SK-N-MC (cell line): ENCODE measurements at regions not wholly inside any gene's neighbourhood (a gene's known extent, or its start where the extent isn't known, plus 50 kb on each side); places are given as distances from the start of the nearest gene placed in this dataset.

ENCODE experiments used
- DNase-seq: peaks from one replicate; pipeline ENCODE4 v3.0.0-alpha.2; 2011; ENCODE audit warnings: low read depth, low spot score
- H3K27ac ChIP-seq: fragments of 200-600 bp; sonication (generic); 2 replicates; pipeline ENCODE4 v1.5.1; 2016; ENCODE audit warnings: mixed run types
- H3K36me3 ChIP-seq: fragments of 200-600 bp; sonication (generic); 2 replicates; pipeline ENCODE4 v1.6.1; 2017; ENCODE audit warnings: antibody characterized with exemption, low read length, mixed read lengths; ENCODE audit not compliant: insufficient read depth
- H3K4me3 ChIP-seq: fragments of 200-600 bp; sonication (generic); 2 replicates; pipeline ENCODE4 v1.5.1; 2016
- H3K9ac ChIP-seq: fragments of 200-600 bp; sonication (generic); 2 replicates; pipeline ENCODE4 v1.8.0; 2017; ENCODE audit warnings: mixed run types, mixed read lengths; ENCODE audit not compliant: insufficient read length
- H3K9me3 ChIP-seq: fragments of 200-600 bp; sonication (generic); 2 replicates; pipeline ENCODE4 v1.6.1; 2017; ENCODE audit warnings: low read depth, mild to moderate bottlenecking, antibody characterized with exemption, low read length, moderate library complexity, mixed read lengths
- EZH2 ChIP-seq: fragments of 200-600 bp; sonication (generic); IDR thresholded peaks from one replicate; pipeline ENCODE4 v1.6.1; 2017; ENCODE audit warnings: antibody characterized with exemption
- FOXP2 ChIP-seq: optimal IDR thresholded peaks from 2 replicates; pipeline ENCODE3; 2011; ENCODE audit warnings: mild to moderate bottlenecking, moderate library complexity; ENCODE audit not compliant: insufficient read depth; ENCODE audit errors: extremely low read length, control extremely low read depth
- POLR2AphosphoS5 ChIP-seq: IDR thresholded peaks from 2 replicates; pipeline ENCODE4 v1.6.1; 2012; ENCODE audit warnings: mild to moderate bottlenecking, low read depth, low read length, borderline replicate concordance

GRCh38 chr5:126030698-126031097 is 392.5 kb upstream of the GRAMD2B start:
- no peak for DNase-seq
- no peak overlapping the region for H3K27ac ChIP-seq

GRCh38 chr5:126031989-126032716 is 391.1 kb upstream of the GRAMD2B start:
- Histone ChIP-seq H3K4me3 (no peak overlapping the region), H3K9ac (no peak overlapping the region), H3K9me3 (no peaks in the 10 kb centered on the region), H3K36me3 (no peaks in the 10 kb centered on the region), H3K27ac (no peak overlapping the region)
- no peak for DNase-seq
- TF ChIP-seq POLR2AphosphoS5 (no peak), EZH2 (no peak), FOXP2 (no peak)

More at GRCh38 chr5:126030698-126031097, 392.5 kb upstream of the GRAMD2B start:
- Histone ChIP-seq H3K9me3 (no peaks in the 10 kb centered on the region), H3K9ac (no peak overlapping the region), H3K4me3 (no peak overlapping the region), H3K36me3 (no peaks in the 10 kb centered on the region)
- TF ChIP-seq EZH2 (no peak), FOXP2 (no peak), POLR2AphosphoS5 (no peak)

GRCh38 chr5:126043688-126044087 is 379.5 kb upstream of the GRAMD2B start:
- no peaks in the 10 kb centered on the region for H3K9me3 ChIP-seq
- no peaks in the 10 kb centered on the region for H3K36me3 ChIP-seq
- H3K27ac ChIP-seq = no peak overlapping the region
- TF ChIP-seq POLR2AphosphoS5 (no peak), EZH2 (no peak), FOXP2 (no peak)
- no peak overlapping the region for H3K9ac ChIP-seq
- DNase-seq = no peak
- H3K4me3 ChIP-seq = no peak overlapping the region

GRCh38 chr5:126044111-126044668 is 379.0 kb upstream of the GRAMD2B start:
- DNase-seq = no peak
- H3K4me3 ChIP-seq = no peak overlapping the region
- no peaks in the 10 kb centered on the region for H3K36me3 ChIP-seq
- TF ChIP-seq FOXP2 = no peak
- no peak for TF ChIP-seq POLR2AphosphoS5
- no peak for TF ChIP-seq EZH2
- no peak overlapping the region for H3K27ac ChIP-seq
- no peak overlapping the region for H3K9ac ChIP-seq
- H3K9me3 ChIP-seq = no peaks in the 10 kb centered on the region

GRCh38 chr5:126044931-126045565 is 378.2 kb upstream of the GRAMD2B start:
- TF ChIP-seq FOXP2 (no peak), EZH2 (no peak), POLR2AphosphoS5 (no peak)
- H3K9ac ChIP-seq = no peak overlapping the region
- no peak overlapping the region for H3K4me3 ChIP-seq
- H3K9me3 ChIP-seq = no peaks in the 10 kb centered on the region
- no peak for DNase-seq
- H3K27ac ChIP-seq = no peak overlapping the region
- no peaks in the 10 kb centered on the region for H3K36me3 ChIP-seq

- no peaks in the 10 kb centered on the region for H3K9me3 ChIP-seq
- H3K27ac ChIP-seq = no peak overlapping the region
- H3K9ac ChIP-seq = no peak overlapping the region
- DNase-seq = no peak
- H3K4me3 ChIP-seq = no peak overlapping the region
- TF ChIP-seq FOXP2 (no peak), EZH2 (no peak), POLR2AphosphoS5 (no peak)
- H3K36me3 ChIP-seq = no peaks in the 10 kb centered on the region
Measured at GRCh38 chr5:126046318-126046717, 376.9 kb upstream of the GRAMD2B start.

GRCh38 chr5:126046846-126047571 is 376.2 kb upstream of the GRAMD2B start:
- no peak for TF ChIP-seq FOXP2
- no peak for TF ChIP-seq POLR2AphosphoS5
- TF ChIP-seq EZH2 = no peak
- Histone ChIP-seq H3K27ac (no peak overlapping the region), H3K9me3 (no peaks in the 10 kb centered on the region), H3K36me3 (no peaks in the 10 kb centered on the region), H3K4me3 (no peak overlapping the region), H3K9ac (no peak overlapping the region)
- DNase-seq = no peak

GRCh38 chr5:126052120-126052519 is 371.1 kb upstream of the GRAMD2B start:
- Histone ChIP-seq H3K9me3 (no peaks in the 10 kb centered on the region), H3K9ac (no peak overlapping the region), H3K4me3 (no peak overlapping the region), H3K27ac (no peak overlapping the region), H3K36me3 (no peaks in the 10 kb centered on the region)
- TF ChIP-seq EZH2 (no peak), POLR2AphosphoS5 (no peak), FOXP2 (no peak)
- no peak for DNase-seq
